ENCODE measurements at regions not wholly inside any gene's neighbourhood (a gene's known extent, or its start where the extent isn't known, plus 50 kb on each side); places are given as distances from the start of the nearest gene placed in this dataset.

DNA sequence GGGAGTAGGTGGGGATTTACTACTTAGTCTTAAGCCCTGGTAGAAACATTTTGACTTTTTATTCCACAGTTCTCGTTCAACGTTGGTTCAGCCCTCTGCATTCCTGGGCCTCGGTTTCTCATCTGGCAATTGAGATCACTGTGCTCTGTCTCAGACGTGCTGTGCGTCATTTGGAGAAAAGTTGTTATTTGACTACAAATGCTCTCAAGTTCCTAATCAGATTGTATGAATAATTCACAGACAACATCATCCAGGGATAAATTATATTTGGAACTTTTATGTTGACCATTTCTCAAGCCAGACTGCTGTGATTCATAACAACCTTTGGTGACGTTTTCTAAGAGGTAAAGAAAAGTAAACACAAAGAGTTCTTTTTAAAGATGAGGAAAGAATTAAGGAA, 69.2 kb downstream of the BLID start:
- TF ChIP-seq EZH2 (IDR thresholded peaks at IDR 0.05; ENCODE audit: insufficient read depth, low read length) = no peak
- TF ChIP-seq, protein P1, sequence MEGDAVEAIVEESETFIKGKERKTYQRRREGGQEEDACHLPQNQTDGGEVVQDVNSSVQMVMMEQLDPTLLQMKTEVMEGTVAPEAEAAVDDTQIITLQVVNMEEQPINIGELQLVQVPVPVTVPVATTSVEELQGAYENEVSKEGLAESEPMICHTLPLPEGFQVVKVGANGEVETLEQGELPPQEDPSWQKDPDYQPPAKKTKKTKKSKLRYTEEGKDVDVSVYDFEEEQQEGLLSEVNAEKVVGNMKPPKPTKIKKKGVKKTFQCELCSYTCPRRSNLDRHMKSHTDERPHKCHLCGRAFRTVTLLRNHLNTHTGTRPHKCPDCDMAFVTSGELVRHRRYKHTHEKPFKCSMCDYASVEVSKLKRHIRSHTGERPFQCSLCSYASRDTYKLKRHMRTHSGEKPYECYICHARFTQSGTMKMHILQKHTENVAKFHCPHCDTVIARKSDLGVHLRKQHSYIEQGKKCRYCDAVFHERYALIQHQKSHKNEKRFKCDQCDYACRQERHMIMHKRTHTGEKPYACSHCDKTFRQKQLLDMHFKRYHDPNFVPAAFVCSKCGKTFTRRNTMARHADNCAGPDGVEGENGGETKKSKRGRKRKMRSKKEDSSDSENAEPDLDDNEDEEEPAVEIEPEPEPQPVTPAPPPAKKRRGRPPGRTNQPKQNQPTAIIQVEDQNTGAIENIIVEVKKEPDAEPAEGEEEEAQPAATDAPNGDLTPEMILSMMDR (IDR thresholded peaks at IDR 0.05; ENCODE audit: insufficient read depth, low read depth, low read length) = no peak

Measured in astrocyte (in vitro differentiated cells and primary cell).